WTC11 (cell line): ENCODE measurements at regions not wholly inside any gene's neighbourhood (a gene's known extent, or its start where the extent isn't known, plus 50 kb on each side); places are given as distances from the start of the nearest gene placed in this dataset.

Source experiments
- ATF6 ChIP-seq: sonication (generic); formaldehyde crosslinking; IDR thresholded peaks from 2 replicates; pipeline ENCODE4 v1.8.1; 2023; ENCODE audit warnings: mild to moderate bottlenecking, missing genetic modification reagents
- CDX4 ChIP-seq: fragments of 250-450 bp; sonication (Bioruptor Pico); IDR thresholded peaks from 2 replicates; pipeline ENCODE4 v1.9.0; 2021; ENCODE audit warnings: moderate library complexity, mild to moderate bottlenecking, inconsistent platforms, borderline replicate concordance
- CREB1 ChIP-seq: sonication (generic); formaldehyde crosslinking; IDR thresholded peaks from 2 replicates; pipeline ENCODE4 v1.8.0; 2023; ENCODE audit warnings: mild to moderate bottlenecking, missing genetic modification reagents
- FOXJ3 ChIP-seq: sonication (generic); formaldehyde crosslinking; IDR thresholded peaks from 2 replicates; pipeline ENCODE4 v1.9.0; 2021; ENCODE audit warnings: missing genetic modification reagents, mild to moderate bottlenecking, borderline replicate concordance
- GABPB1 ChIP-seq: sonication (generic); formaldehyde crosslinking; IDR thresholded peaks from 2 replicates; pipeline ENCODE4 v1.8.1; 2023; ENCODE audit warnings: mild to moderate bottlenecking, missing genetic modification reagents
- NR2C2 ChIP-seq: sonication (generic); formaldehyde crosslinking; IDR thresholded peaks from 2 replicates; pipeline ENCODE4 v1.8.0; 2022; ENCODE audit warnings: mild to moderate bottlenecking, missing genetic modification reagents
- NR3C1 ChIP-seq: sonication (generic); formaldehyde crosslinking; conservative IDR thresholded peaks from 2 replicates; pipeline ENCODE4 v1.8.1; 2023; ENCODE audit warnings: low read depth, mild to moderate bottlenecking, missing genetic modification reagents
- TCF7 ChIP-seq: sonication (generic); formaldehyde crosslinking; IDR thresholded peaks from 2 replicates; pipeline ENCODE4 v1.8.0; 2022; ENCODE audit warnings: mild to moderate bottlenecking, low read depth, missing genetic modification reagents, moderate library complexity
- TF ChIP-seq, protein P1 (sequence below): sonication (generic); formaldehyde crosslinking; conservative IDR thresholded peaks from 2 replicates; pipeline ENCODE4 v1.8.1; 2022; ENCODE audit warnings: mild to moderate bottlenecking, missing genetic modification reagents
- TF ChIP-seq, protein P2 (sequence below): fragments of 200-600 bp; IDR thresholded peaks from 2 replicates; pipeline ENCODE4 v1.8.0; 2022; ENCODE audit warnings: antibody characterized with exemption
- TF ChIP-seq, protein P3 (sequence below): sonication (generic); formaldehyde crosslinking; IDR thresholded peaks from 2 replicates; pipeline ENCODE4 v1.8.1; 2023; ENCODE audit warnings: mild to moderate bottlenecking, moderate library complexity, missing genetic modification reagents

DNA sequence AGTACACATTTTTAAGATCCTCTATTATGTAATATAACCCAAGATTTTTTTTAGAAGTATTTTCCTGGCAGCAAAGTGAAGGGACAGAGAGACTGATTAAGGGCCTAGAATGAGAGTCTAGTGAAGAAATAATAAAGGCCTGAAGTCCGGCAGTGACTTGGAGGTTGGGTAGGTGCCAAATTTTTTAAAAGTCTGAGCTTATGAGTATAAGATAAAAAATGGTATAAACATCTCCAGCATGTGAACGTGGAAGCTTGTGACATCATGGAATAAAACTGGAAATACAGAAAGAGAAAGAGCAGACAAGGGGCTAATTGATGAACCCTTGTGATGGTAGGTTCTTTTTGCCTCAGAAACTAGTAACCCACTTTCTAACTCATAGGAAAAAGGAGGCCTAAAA, 174.6 kb downstream of the SUCLA2 start:
- TF ChIP-seq, protein P1, sequence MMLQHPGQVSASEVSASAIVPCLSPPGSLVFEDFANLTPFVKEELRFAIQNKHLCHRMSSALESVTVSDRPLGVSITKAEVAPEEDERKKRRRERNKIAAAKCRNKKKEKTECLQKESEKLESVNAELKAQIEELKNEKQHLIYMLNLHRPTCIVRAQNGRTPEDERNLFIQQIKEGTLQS (CRISPR knock-in tag) = no peak
- no peak for TF ChIP-seq NR3C1 (CRISPR knock-in tag)
- no peak for TF ChIP-seq CREB1
- TF ChIP-seq FOXJ3 (CRISPR knock-in tag) = no peak
- no peak for TF ChIP-seq CDX4 (CRISPR knock-in tag)
- TF ChIP-seq, protein P2, sequence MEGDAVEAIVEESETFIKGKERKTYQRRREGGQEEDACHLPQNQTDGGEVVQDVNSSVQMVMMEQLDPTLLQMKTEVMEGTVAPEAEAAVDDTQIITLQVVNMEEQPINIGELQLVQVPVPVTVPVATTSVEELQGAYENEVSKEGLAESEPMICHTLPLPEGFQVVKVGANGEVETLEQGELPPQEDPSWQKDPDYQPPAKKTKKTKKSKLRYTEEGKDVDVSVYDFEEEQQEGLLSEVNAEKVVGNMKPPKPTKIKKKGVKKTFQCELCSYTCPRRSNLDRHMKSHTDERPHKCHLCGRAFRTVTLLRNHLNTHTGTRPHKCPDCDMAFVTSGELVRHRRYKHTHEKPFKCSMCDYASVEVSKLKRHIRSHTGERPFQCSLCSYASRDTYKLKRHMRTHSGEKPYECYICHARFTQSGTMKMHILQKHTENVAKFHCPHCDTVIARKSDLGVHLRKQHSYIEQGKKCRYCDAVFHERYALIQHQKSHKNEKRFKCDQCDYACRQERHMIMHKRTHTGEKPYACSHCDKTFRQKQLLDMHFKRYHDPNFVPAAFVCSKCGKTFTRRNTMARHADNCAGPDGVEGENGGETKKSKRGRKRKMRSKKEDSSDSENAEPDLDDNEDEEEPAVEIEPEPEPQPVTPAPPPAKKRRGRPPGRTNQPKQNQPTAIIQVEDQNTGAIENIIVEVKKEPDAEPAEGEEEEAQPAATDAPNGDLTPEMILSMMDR = no peak
- TF ChIP-seq, protein P3, sequence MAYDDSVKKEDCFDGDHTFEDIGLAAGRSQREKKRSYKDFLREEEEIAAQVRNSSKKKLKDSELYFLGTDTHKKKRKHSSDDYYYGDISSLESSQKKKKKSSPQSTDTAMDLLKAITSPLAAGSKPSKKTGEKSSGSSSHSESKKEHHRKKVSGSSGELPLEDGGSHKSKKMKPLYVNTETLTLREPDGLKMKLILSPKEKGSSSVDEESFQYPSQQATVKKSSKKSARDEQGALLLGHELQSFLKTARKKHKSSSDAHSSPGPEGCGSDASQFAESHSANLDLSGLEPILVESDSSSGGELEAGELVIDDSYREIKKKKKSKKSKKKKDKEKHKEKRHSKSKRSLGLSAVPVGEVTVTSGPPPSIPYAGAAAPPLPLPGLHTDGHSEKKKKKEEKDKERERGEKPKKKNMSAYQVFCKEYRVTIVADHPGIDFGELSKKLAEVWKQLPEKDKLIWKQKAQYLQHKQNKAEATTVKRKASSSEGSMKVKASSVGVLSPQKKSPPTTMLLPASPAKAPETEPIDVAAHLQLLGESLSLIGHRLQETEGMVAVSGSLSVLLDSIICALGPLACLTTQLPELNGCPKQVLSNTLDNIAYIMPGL (CRISPR knock-in tag) = no peak
- TF ChIP-seq NR2C2 = no peak
- TF ChIP-seq ATF6 (CRISPR knock-in tag) = no peak
- TF ChIP-seq TCF7 = no peak
- no peak for TF ChIP-seq GABPB1 (CRISPR knock-in tag)
